HL-60 (cell line): ENCODE measurements at regions not wholly inside any gene's neighbourhood (a gene's known extent, or its start where the extent isn't known, plus 50 kb on each side); places are given as distances from the start of the nearest gene placed in this dataset.

Source experiments
- DNase-seq, 2 experiments: peaks; one replicate each; pipeline ENCODE4 v3.0.0-alpha.2; 2010 to 2020; ENCODE audit warnings: low read depth in 1 of 2, low spot score in 1 of 2
- H3K27ac ChIP-seq: fragments of 250-450 bp; sonication (Bioruptor Pico); replicated peaks from 2 replicates; pipeline ENCODE4 v1.5.1; 2020; ENCODE audit warnings: mild to moderate bottlenecking, moderate library complexity
- H3K27me3 ChIP-seq: fragments of 250-450 bp; sonication (Bioruptor Pico); 2 replicates; pipeline ENCODE4 v1.5.1; 2021; ENCODE audit warnings: mild to moderate bottlenecking, moderate library complexity; ENCODE audit not compliant: insufficient read depth, poor library complexity, severe bottlenecking
- H3K4me3 ChIP-seq: replicated peaks from 2 replicates; pipeline ENCODE4 v1.5.1; 2011; ENCODE audit warnings: mild to moderate bottlenecking, control low read depth, low read length; ENCODE audit not compliant: insufficient read depth
- CTCF ChIP-seq: IDR thresholded peaks from one replicate; pipeline ENCODE4 v1.5.1; 2011; ENCODE audit warnings: low read length, control low read depth, inconsistent platforms; ENCODE audit not compliant: insufficient read depth
- GABPA ChIP-seq: IDR thresholded peaks from 2 replicates; pipeline ENCODE4 v1.6.1; 2012; ENCODE audit warnings: low read depth
- POLR2AphosphoS5 ChIP-seq: IDR thresholded peaks from 2 replicates; pipeline ENCODE4 v1.6.1; 2012; ENCODE audit warnings: low read depth
- REST ChIP-seq: IDR thresholded peaks from 2 replicates; pipeline ENCODE4 v1.6.1; 2012; ENCODE audit warnings: low read depth; ENCODE audit not compliant: insufficient replicate concordance
- SPI1 ChIP-seq: IDR thresholded peaks from 2 replicates; pipeline ENCODE4 v1.6.1; 2012; ENCODE audit warnings: low read depth, mild to moderate bottlenecking, borderline replicate concordance

GRCh38 chr6:137403443-137403842 lies 90.8 kb downstream of the OLIG3 start:
- TF ChIP-seq SPI1 (no peak), POLR2AphosphoS5 (no peak), CTCF (no peak), GABPA (no peak), REST (no peak)
- H3K4me3 ChIP-seq, result no peak overlapping the region
- H3K27me3 ChIP-seq, result peaks cover 3% of the 10 kb centered on the region
- DNase-seq, result no peak
- H3K27ac ChIP-seq, result no peak overlapping the region

- DNase-seq, result no peak
- TF ChIP-seq POLR2AphosphoS5 (no peak), GABPA (no peak), REST (no peak), SPI1 (no peak), CTCF (no peak)
- no peak overlapping the region for H3K4me3 ChIP-seq
- no peak overlapping the region for H3K27ac ChIP-seq
- peaks cover 3% of the 10 kb centered on the region for H3K27me3 ChIP-seq
Observed at GRCh38 chr6:137402143-137402680, 92.0 kb downstream of the OLIG3 start.

- TF ChIP-seq GABPA, result no peak
- no peak for TF ChIP-seq REST
- no peak for TF ChIP-seq POLR2AphosphoS5
- TF ChIP-seq CTCF, result no peak
- TF ChIP-seq SPI1, result no peak
- no peak for DNase-seq
- peaks cover 3% of the 10 kb centered on the region for H3K27me3 ChIP-seq
- H3K4me3 ChIP-seq, result no peak overlapping the region
- H3K27ac ChIP-seq, result no peak overlapping the region
Observed at GRCh38 chr6:137401088-137401487, 93.1 kb downstream of the OLIG3 start.
